ENCODE measurements at regions not wholly inside any gene's neighbourhood (a gene's known extent, or its start where the extent isn't known, plus 50 kb on each side); places are given as distances from the start of the nearest gene placed in this dataset.

DNA sequence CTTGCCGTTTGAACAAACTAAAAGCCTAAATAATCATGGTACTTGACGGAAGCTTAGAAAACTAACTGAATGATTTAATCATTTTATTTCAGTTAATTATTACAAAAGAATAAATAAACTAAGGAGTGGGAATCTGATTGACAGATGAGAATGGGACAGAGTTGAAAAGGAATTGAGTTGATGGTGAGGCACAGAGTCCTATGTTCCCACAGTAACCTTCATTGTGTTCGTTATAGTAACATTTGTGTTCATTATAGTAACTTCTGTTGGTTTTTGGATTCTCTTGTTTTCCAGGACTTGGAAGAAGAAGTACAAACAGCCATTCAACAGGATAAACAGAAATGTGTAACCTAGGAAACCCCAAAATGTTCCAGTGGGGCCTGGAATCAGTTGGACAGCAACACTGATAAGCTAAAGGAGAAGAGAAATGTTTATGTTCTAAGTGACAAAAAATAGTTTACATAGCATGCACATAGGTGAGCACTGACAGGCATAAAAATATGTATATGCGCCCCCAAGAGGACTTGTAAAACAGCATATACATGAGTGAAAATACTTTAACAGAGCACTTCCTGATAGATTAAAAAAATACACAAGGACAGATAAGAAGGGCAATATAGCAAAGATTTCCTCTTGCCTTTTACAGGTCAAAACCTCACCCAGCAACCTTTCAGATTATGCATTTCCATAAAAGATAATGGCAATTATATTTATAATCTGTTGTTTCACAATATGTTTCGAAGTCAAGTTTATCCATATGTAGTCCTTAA, 218.6 kb upstream of the HTR2C start:
- TF ChIP-seq PKNOX1 (IDR thresholded peaks at IDR 0.05) (0 out of 2 replicates have a peak, but pooled peaks have one; percentile 22), SP1 (IDR thresholded peaks at IDR 0.05) (no peak)
- no peak for DNase-seq (ENCODE audit: extremely low spot score)
- POLR2A ChIA-PET, result no interaction called here
- CTCF ChIA-PET, result no interaction called here

DNA sequence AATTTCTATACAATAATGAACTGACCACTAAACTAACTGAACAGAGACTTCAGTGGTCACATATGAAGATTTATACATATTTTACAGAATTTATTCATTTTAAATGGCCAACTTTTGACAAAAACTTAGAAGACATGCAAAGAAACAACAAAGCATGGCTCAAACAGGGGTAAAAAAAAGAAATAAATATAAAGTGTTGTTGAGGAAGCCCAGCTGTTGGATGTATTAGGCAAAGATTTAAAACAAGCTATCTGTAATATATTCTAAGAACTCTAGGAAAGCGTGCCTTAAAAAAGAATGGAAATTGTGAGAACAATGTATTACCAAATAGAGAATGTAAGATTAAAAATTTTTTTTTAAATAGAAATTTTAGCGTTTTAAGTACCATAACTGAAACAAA, 210.9 kb upstream of the HTR2C start:
- no peak for DNase-seq (ENCODE audit: extremely low spot score)
- TF ChIP-seq L3MBTL2 (conservative IDR thresholded peaks at IDR 0.05) (no peak), NFRKB (IDR thresholded peaks at IDR 0.05) (no peak), FOXM1 (IDR thresholded peaks at IDR 0.05; ENCODE audit: borderline replicate concordance) (no peak), PKNOX1 (IDR thresholded peaks at IDR 0.05) (no peak), SP1 (IDR thresholded peaks at IDR 0.05) (no peak), ARNT (IDR thresholded peaks at IDR 0.05) (no peak), BHLHE40 (IDR thresholded peaks at IDR 0.05; ENCODE audit: borderline replicate concordance) (no peak), ZNF384 (IDR thresholded peaks at IDR 0.05) (no peak), HDGF (IDR thresholded peaks at IDR 0.05; ENCODE audit: borderline replicate concordance) (no peak), CTBP1 (IDR thresholded peaks at IDR 0.05; ENCODE audit: borderline replicate concordance) (no peak), FOXK2 (IDR thresholded peaks at IDR 0.05) (no peak), ELF4 (IDR thresholded peaks at IDR 0.05) (no peak), FOXA1 (IDR thresholded peaks at IDR 0.05) (no peak), LEF1 (IDR thresholded peaks at IDR 0.05; ENCODE audit: borderline replicate concordance) (no peak), SUZ12 (IDR thresholded peaks at IDR 0.05) (no peak), TARDBP (IDR thresholded peaks at IDR 0.05) (no peak)
- ChIA-PET POLR2A (no interaction called here), CTCF (no interaction called here)

- ChIA-PET POLR2A (no interaction called here), CTCF (no interaction called here)
- TF ChIP-seq TARDBP (IDR thresholded peaks at IDR 0.05) (no peak), ELF4 (IDR thresholded peaks at IDR 0.05) (no peak), FOXA1 (IDR thresholded peaks at IDR 0.05) (no peak), HDGF (IDR thresholded peaks at IDR 0.05; ENCODE audit: borderline replicate concordance) (no peak), CTBP1 (IDR thresholded peaks at IDR 0.05; ENCODE audit: borderline replicate concordance) (no peak), FOXK2 (IDR thresholded peaks at IDR 0.05) (no peak), LEF1 (IDR thresholded peaks at IDR 0.05; ENCODE audit: borderline replicate concordance) (no peak), PKNOX1 (IDR thresholded peaks at IDR 0.05) (no peak), FOXM1 (IDR thresholded peaks at IDR 0.05; ENCODE audit: borderline replicate concordance) (no peak), NFRKB (IDR thresholded peaks at IDR 0.05) (no peak), SP1 (IDR thresholded peaks at IDR 0.05) (no peak), BHLHE40 (IDR thresholded peaks at IDR 0.05; ENCODE audit: borderline replicate concordance) (no peak), ARNT (IDR thresholded peaks at IDR 0.05) (no peak), L3MBTL2 (conservative IDR thresholded peaks at IDR 0.05) (no peak), ZNF384 (IDR thresholded peaks at IDR 0.05) (no peak), SUZ12 (IDR thresholded peaks at IDR 0.05) (no peak)
- no peak for DNase-seq (ENCODE audit: extremely low spot score)
Observed at GRCh38 chrX:114390251-114390796, 193.6 kb upstream of the HTR2C start.
